Right cardiac atrium (tissue), 5 donors: ENCODE measurements at regions not wholly inside any gene's neighbourhood (a gene's known extent, or its start where the extent isn't known, plus 50 kb on each side); places are given as distances from the start of the nearest gene placed in this dataset.

ENCODE experiments used
- ATAC-seq, 2 donors: fragments of 200-7000 bp; cut with Tn5 transposase; one replicate each; pipeline versions ENCODE4 v1.8.0 to v1.9.1; 2020; ENCODE audit warnings: moderate library complexity in 2 of 2, mild to moderate bottlenecking in 1 of 2
- DNase-seq, 3 donors: peaks; one replicate each; pipeline ENCODE4 v3.0.0-alpha.2; 2020
- H3K27ac ChIP-seq: one replicate; pipeline ENCODE4 v1.5.1; 2013; ENCODE audit warnings: mild to moderate bottlenecking, low read length, control low read depth, moderate library complexity
- H3K27me3 ChIP-seq: one replicate; pipeline ENCODE4 v1.6.1; 2013; ENCODE audit not compliant: control insufficient read depth, insufficient read depth
- H3K4me1 ChIP-seq: one replicate; pipeline ENCODE4 v1.6.1; 2013; ENCODE audit warnings: low read length; ENCODE audit not compliant: control insufficient read depth, insufficient read depth
- H3K4me3 ChIP-seq: one replicate; pipeline ENCODE4 v1.5.1; 2013; ENCODE audit warnings: low read length, control low read depth
- H3K9me3 ChIP-seq: one replicate; pipeline ENCODE4 v1.6.1; 2013; ENCODE audit warnings: low read length; ENCODE audit not compliant: control insufficient read depth
- WGBS: extraction: QIAGEN DNeasy Blood & Tissue Kit; methylation state at CpG from one replicate; pipeline ENCODE4 v1.1.7; 2013; 5-methylcytosine and 5-hydroxymethylcytosine counted together
- intact Hi-C, 4 donors: fragments of 100-400 bp; cut with DNase I; formaldehyde crosslinking; loops; one replicate each; pipeline versions ENCODE4 v1.11.0 to v1.14.0; 2022 to 2023
- donor health status: healthy with polysubstance abuse.
- donor health status: DM: no; HTN: yes; CAD: no.
- donor health status: DM: no; HTN: no; CAD: no.
- donor health status: DM: no; HTN: yes; CAD: no; lungs with severe emphysema.
- donor health status: DM: yes; HTN: yes; CAD: no.

DNA sequence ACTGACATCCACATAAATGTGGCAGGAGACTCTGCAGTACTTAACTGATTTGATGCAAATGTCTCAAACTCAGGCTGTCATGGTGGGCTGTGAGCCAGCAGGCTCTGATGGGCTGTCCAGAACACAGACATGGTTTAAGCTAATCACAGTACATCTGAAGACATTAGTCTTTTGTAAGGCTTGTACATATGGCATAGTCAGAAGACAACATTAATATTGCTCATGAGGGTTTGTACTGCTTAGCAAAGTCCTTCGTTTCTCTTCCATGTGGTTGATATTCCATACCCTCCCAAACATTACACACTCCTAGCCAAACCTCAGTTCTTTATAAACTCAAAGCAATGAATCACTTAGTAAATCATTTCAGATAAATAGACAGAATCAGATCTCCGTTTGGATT, 330.6 kb downstream of the RND3 start:
- H3K4me1 ChIP-seq = no peaks in the 10 kb centered on the region
- 79% methylated on average over 2 of the region's 2 CpGs for WGBS
- no peaks in the 10 kb centered on the region for H3K9me3 ChIP-seq
- H3K27ac ChIP-seq = no peak overlapping the region
- H3K4me3 ChIP-seq = no peak overlapping the region
- DNase-seq = no peak
- no peaks in the 10 kb centered on the region for H3K27me3 ChIP-seq
- ATAC-seq = no peak
- intact Hi-C loops = no loop called here

DNA sequence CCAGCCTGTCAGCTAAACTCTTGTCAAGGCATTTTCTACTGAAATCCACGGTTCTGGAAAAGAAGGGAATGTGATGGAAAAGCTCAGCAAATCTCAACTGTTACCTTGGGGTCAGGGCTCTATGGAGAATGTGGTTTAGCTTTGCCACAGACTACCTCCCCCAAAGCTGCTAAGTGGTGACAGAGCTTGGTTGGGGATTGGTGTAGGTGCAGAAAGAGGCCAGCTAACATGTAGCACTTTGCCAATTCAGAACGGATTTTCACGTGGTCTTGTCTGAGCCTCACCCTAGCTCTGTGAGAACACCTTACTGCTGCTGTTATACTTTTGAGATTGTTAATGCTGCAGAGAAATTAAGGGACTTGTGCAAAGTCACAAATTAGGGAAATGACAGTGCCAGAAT, 331.1 kb downstream of the RND3 start:
- Histone ChIP-seq H3K4me3 (no peak overlapping the region), H3K4me1 (no peaks in the 10 kb centered on the region), H3K9me3 (no peaks in the 10 kb centered on the region), H3K27me3 (no peaks in the 10 kb centered on the region), H3K27ac (no peak overlapping the region)
- WGBS = 59% methylated on average over 3 of the region's 3 CpGs
- intact Hi-C loops = no loop called here
- ATAC-seq = no peak
- no peak for DNase-seq

DNA sequence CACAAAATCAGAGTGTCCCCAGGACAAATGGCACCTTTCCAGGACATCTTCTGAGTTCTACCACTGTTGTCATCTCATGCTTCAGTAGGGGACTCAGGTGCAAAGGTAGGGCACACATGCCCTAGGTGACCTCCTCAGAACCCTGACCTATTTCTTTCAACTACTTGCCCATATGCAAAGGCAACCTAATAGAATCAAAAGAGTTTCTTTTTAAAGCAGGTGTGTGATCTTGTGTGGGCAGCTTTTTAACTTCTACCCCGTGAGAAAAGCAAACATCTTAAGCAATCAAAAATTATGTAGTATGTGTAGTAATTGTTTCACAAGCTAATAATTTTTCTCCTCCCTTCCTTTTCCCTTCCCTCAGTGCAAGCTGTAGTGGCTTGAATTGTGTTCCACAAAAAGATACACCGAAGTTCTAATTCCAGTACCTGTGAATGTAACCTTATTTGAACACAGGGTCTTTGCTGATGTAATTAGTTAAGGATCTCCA, 333.1 kb downstream of the RND3 start:
- no peak overlapping the region for H3K4me3 ChIP-seq
- H3K9me3 ChIP-seq = no peaks in the 10 kb centered on the region
- intact Hi-C loops = no loop called here
- DNase-seq (no peak), ATAC-seq (no peak)
- no peak overlapping the region for H3K27ac ChIP-seq
- WGBS = 73% methylated on average over 2 of the region's 2 CpGs
- H3K27me3 ChIP-seq = no peaks in the 10 kb centered on the region
- H3K4me1 ChIP-seq = no peaks in the 10 kb centered on the region

DNA sequence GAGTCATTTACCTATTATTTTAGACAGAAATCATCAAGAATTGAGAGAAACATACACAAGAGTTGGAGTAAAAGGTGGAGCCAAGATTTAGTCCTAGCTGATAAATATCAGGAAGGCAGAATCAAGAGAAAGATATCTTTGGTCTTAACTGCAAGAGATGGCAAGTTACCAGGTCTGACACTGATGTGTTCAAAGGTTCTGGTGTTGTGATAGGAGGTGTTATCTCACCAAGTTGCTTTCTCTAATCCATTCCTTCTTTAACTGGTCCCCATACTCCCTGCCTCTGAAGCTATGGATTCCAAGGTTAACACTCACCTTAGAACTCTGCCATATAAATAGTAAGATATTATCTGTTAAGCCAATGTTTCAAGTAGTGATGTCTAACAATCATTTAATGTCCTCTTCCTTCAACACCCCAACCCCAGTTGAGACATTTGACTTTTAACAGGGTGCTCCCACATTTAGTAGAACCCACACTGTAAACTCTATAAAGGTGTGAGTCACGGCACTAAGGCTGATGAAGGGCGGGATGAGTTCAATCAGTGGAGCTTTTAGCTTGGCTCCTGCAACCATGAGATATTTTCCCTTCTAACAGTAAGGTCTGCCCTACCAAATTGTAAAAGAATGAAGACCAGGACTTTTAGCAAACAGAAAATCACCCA, 333.7 kb downstream of the RND3 start:
- Histone ChIP-seq H3K9me3 (no peaks in the 10 kb centered on the region), H3K4me1 (no peaks in the 10 kb centered on the region), H3K27me3 (no peaks in the 10 kb centered on the region), H3K27ac (no peak overlapping the region), H3K4me3 (no peak overlapping the region)
- intact Hi-C loops = no loop called here
- 98% methylated on average over 2 of the region's 2 CpGs for WGBS
- no peak for ATAC-seq
- DNase-seq = no peak

DNA sequence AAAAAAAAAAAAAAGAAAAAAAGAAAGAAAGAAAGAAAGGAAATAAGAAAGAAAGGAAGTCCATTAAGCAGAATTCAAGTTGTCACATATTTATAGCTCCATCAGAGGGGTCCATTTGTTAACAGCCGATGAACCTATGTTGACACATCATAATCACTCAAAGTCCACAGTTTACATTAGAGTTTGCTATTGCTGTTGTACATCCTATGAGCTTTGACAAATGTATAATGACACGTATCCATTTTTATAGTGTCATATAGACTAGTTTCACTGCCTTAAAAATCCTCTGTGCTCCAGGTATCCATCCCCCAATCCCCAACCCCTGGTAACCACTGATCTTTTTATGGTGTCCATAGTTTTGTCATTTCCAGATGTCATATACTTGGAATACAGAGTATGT, 335.2 kb downstream of the RND3 start:
- Histone ChIP-seq H3K9me3 (no peaks in the 10 kb centered on the region), H3K4me1 (no peaks in the 10 kb centered on the region), H3K4me3 (no peak overlapping the region), H3K27ac (no peak overlapping the region), H3K27me3 (no peaks in the 10 kb centered on the region)
- intact Hi-C loops = no loop called here
- 67% methylated on average over 2 of the region's 2 CpGs for WGBS
- ATAC-seq (no peak), DNase-seq (no peak)

DNA sequence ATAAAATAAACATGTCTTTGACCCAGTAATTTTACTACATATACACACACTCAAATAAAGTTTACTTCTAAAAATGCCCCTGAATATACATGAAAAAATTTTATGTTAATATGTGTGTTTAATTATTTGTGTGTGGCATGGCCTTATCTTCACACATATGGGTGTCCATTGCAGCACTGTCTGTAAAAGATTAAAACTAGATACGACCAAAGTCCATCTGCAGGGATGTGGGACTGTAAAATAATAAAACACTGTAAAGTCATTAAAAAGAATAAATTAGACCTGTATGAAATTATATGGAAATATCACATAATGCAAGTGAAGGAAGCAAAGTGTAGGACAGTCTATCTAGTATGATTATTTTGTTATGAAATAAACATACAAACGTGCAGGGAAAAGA, 337.3 kb downstream of the RND3 start:
- WGBS = 31% methylated on average over 2 of the region's 2 CpGs
- Histone ChIP-seq H3K9me3 (no peaks in the 10 kb centered on the region), H3K27ac (no peak overlapping the region), H3K4me3 (no peak overlapping the region), H3K27me3 (no peaks in the 10 kb centered on the region), H3K4me1 (no peaks in the 10 kb centered on the region)
- DNase-seq (no peak), ATAC-seq (no peak)
- intact Hi-C loops = no loop called here

DNA sequence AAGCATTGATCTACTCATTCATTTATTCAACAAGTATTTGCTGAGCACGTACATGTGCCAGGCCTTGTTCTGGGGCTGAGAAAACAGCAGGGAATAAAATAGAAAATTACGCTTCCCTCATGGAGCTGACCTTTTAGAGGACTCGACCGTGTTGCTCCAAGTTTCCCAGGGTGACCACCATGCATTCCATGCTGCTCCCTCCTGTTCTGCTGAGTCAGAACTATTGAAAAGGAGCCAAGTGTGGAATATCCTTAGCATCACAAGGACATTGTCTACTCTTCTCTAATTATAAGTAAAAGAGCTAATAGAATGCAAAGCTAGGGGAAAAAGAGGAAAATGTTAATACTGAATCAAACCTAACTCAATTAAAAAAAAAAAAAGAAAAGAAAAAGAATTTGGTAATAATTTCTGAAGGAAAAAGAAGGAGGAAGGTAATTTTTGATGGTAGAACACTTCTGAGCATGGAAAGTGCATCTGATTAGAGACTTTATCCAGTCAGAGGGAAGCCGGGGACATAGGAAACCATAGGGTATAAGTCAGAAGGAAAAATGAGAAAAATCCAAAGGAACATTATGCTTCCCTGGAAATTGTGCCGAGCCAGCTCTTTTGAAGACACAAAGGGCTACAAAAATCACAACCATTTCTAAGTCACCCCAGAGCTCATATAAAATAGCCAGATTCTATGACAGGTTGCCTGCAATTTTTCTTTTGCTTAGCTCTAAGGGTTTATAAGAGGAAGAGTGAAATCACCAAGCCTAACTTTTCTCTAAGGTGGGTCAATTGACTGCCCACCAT, 339.4 kb downstream of the RND3 start:
- no peaks in the 10 kb centered on the region for H3K9me3 ChIP-seq
- H3K27me3 ChIP-seq = no peaks in the 10 kb centered on the region
- 86% methylated on average over 6 of the region's 6 CpGs for WGBS
- no peak for DNase-seq
- H3K4me1 ChIP-seq = no peaks in the 10 kb centered on the region
- no peak overlapping the region for H3K4me3 ChIP-seq
- intact Hi-C loops = no loop called here
- no peak for ATAC-seq
- no peak overlapping the region for H3K27ac ChIP-seq

DNA sequence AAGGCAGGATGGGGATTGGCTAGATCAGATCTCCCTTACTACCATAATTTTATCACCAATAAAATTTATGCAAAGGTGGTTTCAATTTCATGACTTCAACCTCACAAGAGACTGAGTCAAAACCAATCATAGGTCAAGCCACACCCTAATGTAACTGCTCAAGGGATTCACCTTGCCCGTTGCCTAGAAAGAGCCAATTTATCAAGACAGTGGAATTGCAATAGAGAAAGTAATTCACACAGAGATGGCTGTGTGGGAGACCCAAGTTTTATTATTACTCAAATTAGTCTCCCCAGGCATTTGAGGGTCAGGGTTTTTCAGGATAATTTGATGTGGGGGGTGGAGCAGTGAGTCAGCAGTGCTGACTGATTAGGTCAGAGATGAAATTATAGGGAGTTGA, 340.6 kb downstream of the RND3 start:
- Histone ChIP-seq H3K27ac (no peak overlapping the region), H3K4me1 (no peaks in the 10 kb centered on the region), H3K4me3 (no peak overlapping the region), H3K9me3 (no peaks in the 10 kb centered on the region), H3K27me3 (no peaks in the 10 kb centered on the region)
- intact Hi-C loops = no loop called here
- DNase-seq (no peak), ATAC-seq (no peak)
- 72% methylated on average over 1 of the region's 1 CpG for WGBS

DNA sequence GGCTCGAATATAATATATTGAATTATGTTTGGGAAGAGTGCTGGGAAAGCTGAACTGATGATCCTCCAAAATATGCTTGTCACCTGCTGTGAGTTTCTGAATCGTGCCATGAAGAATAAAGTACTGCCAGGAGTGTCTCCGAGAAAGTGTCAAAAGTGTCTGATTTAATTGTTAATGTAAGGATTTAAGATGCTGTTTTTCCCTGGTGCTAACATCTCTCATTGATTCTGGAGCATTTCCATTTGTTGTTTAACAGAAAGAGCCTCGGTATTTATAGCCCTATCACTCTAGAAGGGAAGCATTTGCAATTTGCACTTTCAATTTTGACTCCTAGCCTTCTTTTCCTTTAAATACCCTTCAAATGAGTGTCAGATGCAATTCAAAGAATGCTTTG, 342.2 kb downstream of the RND3 start:
- DNase-seq = no peak
- ATAC-seq = no peak
- H3K4me1 ChIP-seq = no peaks in the 10 kb centered on the region
- intact Hi-C loops = no loop called here
- 80% methylated on average over 4 of the region's 4 CpGs for WGBS
- no peak overlapping the region for H3K4me3 ChIP-seq
- H3K9me3 ChIP-seq = no peaks in the 10 kb centered on the region
- H3K27me3 ChIP-seq = no peaks in the 10 kb centered on the region
- no peak overlapping the region for H3K27ac ChIP-seq

DNA sequence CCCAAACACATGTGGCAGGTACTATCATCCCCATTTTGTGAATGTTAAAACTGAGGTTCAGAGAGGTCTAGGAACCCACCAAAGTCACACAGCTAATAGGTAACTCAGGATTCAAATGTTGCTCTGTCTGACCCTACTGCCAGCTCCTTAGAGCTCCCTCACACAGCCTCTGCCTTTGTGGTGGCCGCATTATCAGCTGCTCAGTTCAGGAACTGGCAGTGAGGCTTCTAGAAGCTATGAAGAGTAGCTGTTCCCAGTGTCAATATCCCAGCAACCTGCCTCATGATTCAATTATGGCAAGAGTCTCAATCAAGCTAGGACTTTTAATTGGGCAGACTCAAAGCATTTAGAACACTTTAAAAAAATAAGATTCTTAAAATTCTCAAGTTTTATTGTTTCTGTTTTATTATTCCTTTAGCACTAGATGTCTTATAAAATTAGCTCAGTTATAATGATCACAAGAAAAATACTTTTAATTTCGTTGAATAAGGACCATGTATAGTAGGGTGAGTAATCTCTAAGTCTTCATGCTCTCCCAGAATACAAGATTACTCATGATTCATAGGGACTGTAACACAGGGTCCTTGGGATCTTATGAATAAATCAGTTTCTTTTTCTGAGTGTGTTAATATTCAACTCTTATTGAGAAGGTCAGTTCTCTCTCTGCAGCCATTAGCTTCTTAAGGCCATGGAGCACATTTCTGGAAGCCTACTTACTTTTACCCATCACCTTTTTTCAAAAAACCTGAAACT, 342.7 kb downstream of the RND3 start:
- Histone ChIP-seq H3K4me3 (no peak overlapping the region), H3K9me3 (no peaks in the 10 kb centered on the region), H3K27me3 (no peaks in the 10 kb centered on the region), H3K27ac (no peak overlapping the region), H3K4me1 (no peaks in the 10 kb centered on the region)
- no peak for ATAC-seq
- 84% methylated on average over 2 of the region's 2 CpGs for WGBS
- DNase-seq = no peak
- intact Hi-C loops = no loop called here

DNA sequence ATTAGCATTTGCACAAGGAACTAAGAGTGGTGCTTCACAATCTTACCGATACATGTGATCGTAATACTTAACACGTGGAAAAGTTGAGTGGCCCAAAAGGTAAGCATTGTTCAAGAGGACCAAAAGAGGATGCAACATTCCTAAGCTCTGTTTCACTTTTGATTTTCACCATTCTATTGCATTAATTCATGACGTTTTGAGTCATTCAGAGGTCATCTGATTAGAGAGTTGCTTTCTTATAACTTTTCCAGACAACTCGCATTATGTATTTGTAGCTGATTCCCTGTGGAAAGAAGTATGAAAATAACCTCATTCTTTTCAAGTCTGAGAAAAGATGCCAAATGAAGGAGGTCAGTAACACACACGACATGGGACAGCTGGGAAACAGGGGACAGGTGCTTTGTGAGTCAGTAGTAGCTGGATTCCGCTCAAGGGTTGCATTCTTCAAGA, 344.4 kb downstream of the RND3 start:
- ATAC-seq = no peak

More for the DNA sequence above, 344.4 kb downstream of the RND3 start:
- 65% methylated on average over 7 of the region's 7 CpGs for WGBS
- Histone ChIP-seq H3K27ac (no peak overlapping the region), H3K4me3 (no peak overlapping the region), H3K4me1 (no peaks in the 10 kb centered on the region), H3K9me3 (no peaks in the 10 kb centered on the region), H3K27me3 (no peaks in the 10 kb centered on the region)
- no peak for DNase-seq
- intact Hi-C loops = no loop called here
